IMR-90 (cell line): ENCODE measurements at regions not wholly inside any gene's neighbourhood (a gene's known extent, or its start where the extent isn't known, plus 50 kb on each side); places are given as distances from the start of the nearest gene placed in this dataset.
A peak's percentile ranks its signal among the peaks of the same experiment; 100 is the strongest.

ENCODE experiments used
- ATAC-seq: fragments of 200-7000 bp; cut with Tn5 transposase; 2 replicates; pipeline ENCODE4 v1.9.1; 2020; ENCODE audit warnings: low read depth, mild to moderate bottlenecking, moderate library complexity
- BruUV-seq: library from RNA; stranded (reverse); fragments of 400-500 nt; replicated peaks from 2 replicates; lab custom pipeline; 2021; lab: Mats Ljungman, UMichigan
- CTCF ChIA-PET: fragments of 300-600 bp; formaldehyde crosslinking; extraction: SDS; loops from one replicate; lab custom pipeline; 2021; ENCODE audit warnings: antibody characterized with exemption; lab: Yijun Ruan, JAX
- POLR2A ChIA-PET: fragments of 300-600 bp; sonication (Branson Sonifier 250); formaldehyde crosslinking; loops from one replicate; lab custom pipeline; 2022; ENCODE audit warnings: antibody characterized with exemption; ENCODE audit not compliant: unreplicated experiment; lab: Charles Lee
- DNase-seq: peaks from one replicate; pipeline ENCODE4 v3.0.0; 2013
- H2AFZ ChIP-seq: replicated peaks from 2 replicates; pipeline ENCODE3; 2013; ENCODE audit warnings: low read length, mild to moderate bottlenecking; ENCODE audit not compliant: poor library complexity
- H2AK5ac ChIP-seq: 2 replicates; pipeline ENCODE4 v1.6.1; 2013; ENCODE audit warnings: low read depth, low read length, inconsistent platforms
- H2AK9ac ChIP-seq: replicated peaks from 2 replicates; pipeline ENCODE3; 2013; ENCODE audit warnings: mild to moderate bottlenecking, low read depth, low read length, moderate library complexity; ENCODE audit not compliant: poor library complexity
- H2BK120ac ChIP-seq: 2 replicates; pipeline ENCODE4 v1.6.1; 2013; ENCODE audit warnings: low read depth, low read length, inconsistent platforms
- H2BK15ac ChIP-seq: 3 replicates; pipeline ENCODE4 v1.6.1; 2013; ENCODE audit warnings: low read depth, low read length, inconsistent platforms
- H2BK20ac ChIP-seq: 2 replicates; pipeline ENCODE4 v1.6.1; 2013; ENCODE audit warnings: low read depth, mild to moderate bottlenecking, inconsistent platforms, low read length, moderate library complexity
- H2BK5ac ChIP-seq: 2 replicates; pipeline ENCODE4 v1.6.1; 2013; ENCODE audit warnings: mild to moderate bottlenecking, low read depth, low read length, inconsistent platforms; ENCODE audit not compliant: poor library complexity, severe bottlenecking
- H3K14ac ChIP-seq: replicated peaks from 2 replicates; pipeline ENCODE4 v1.6.1; 2013; ENCODE audit warnings: low read depth, low read length, inconsistent platforms
- H3K18ac ChIP-seq: 2 replicates; pipeline ENCODE4 v1.6.1; 2013; ENCODE audit warnings: low read depth, low read length, control low read depth
- H3K23ac ChIP-seq: 2 replicates; pipeline ENCODE4 v1.6.1; 2013; ENCODE audit warnings: low read depth, low read length, inconsistent platforms
- H3K27ac ChIP-seq: 2 replicates; pipeline ENCODE4 v1.5.1; 2013; ENCODE audit warnings: mild to moderate bottlenecking, control low read depth, low read length; ENCODE audit not compliant: insufficient read depth
- H3K27me3 ChIP-seq: 2 replicates; pipeline ENCODE4 v1.6.1; 2013; ENCODE audit warnings: low read length; ENCODE audit not compliant: control insufficient read depth, insufficient read depth
- H3K36me3 ChIP-seq: 2 replicates; pipeline ENCODE4 v1.6.1; 2013; ENCODE audit warnings: low read length, mixed read lengths; ENCODE audit not compliant: control insufficient read depth, insufficient read depth
- H3K4ac ChIP-seq: 2 replicates; pipeline ENCODE4 v1.6.1; 2013; ENCODE audit warnings: low read depth, low read length, inconsistent platforms
- H3K4me1 ChIP-seq: 2 replicates; pipeline ENCODE4 v1.6.1; 2013; ENCODE audit warnings: low read length, mixed read lengths; ENCODE audit not compliant: control insufficient read depth, insufficient read depth
- H3K4me2 ChIP-seq: 2 replicates; pipeline ENCODE4 v1.6.1; 2013; ENCODE audit warnings: low read depth, mild to moderate bottlenecking, control low read depth, low read length, moderate library complexity
- H3K4me3 ChIP-seq: 2 replicates; pipeline ENCODE4 v1.5.1; 2013; ENCODE audit warnings: low read depth, mild to moderate bottlenecking, control low read depth, low read length, moderate library complexity; ENCODE audit not compliant: insufficient read depth
- H3K56ac ChIP-seq: 2 replicates; pipeline ENCODE4 v1.6.1; 2013; ENCODE audit warnings: low read length, inconsistent platforms; ENCODE audit not compliant: insufficient read depth; ENCODE audit errors: extremely low read depth
- H3K79me1 ChIP-seq, 2 experiments: 2 replicates each; pipeline ENCODE4 v1.6.1; 2013; ENCODE audit warnings: low read length in 2 of 2, inconsistent platforms in 1 of 2, low read depth in 1 of 2
- H3K9ac ChIP-seq: 2 replicates; pipeline ENCODE4 v1.6.1; 2013; ENCODE audit warnings: low read depth, low read length, control low read depth
- H3K9me1 ChIP-seq: 2 replicates; pipeline ENCODE4 v1.6.1; 2013; ENCODE audit warnings: low read length, inconsistent platforms; ENCODE audit not compliant: insufficient read depth
- H3K9me3 ChIP-seq: 2 replicates; pipeline ENCODE4 v1.6.1; 2013; ENCODE audit warnings: low read length; ENCODE audit not compliant: control insufficient read depth, insufficient read depth
- H4K20me1 ChIP-seq: 2 replicates; pipeline ENCODE4 v1.6.1; 2013; ENCODE audit warnings: low read length, inconsistent platforms; ENCODE audit not compliant: insufficient read depth
- H4K5ac ChIP-seq: 2 replicates; pipeline ENCODE4 v1.6.1; 2013; ENCODE audit warnings: mild to moderate bottlenecking, low read depth, low read length, control low read depth
- H4K8ac ChIP-seq, 2 experiments: 2 replicates each; pipeline ENCODE4 v1.6.1; 2013; ENCODE audit warnings: low read depth in 2 of 2, low read length in 2 of 2, control low read depth in 1 of 2, inconsistent platforms in 1 of 2
- H4K91ac ChIP-seq: 2 replicates; pipeline ENCODE4 v1.6.1; 2013; ENCODE audit warnings: low read depth, low read length, inconsistent platforms; ENCODE audit not compliant: insufficient read depth
- CHD1 ChIP-seq: IDR thresholded peaks from 2 replicates; pipeline ENCODE4 v1.6.1; 2012; ENCODE audit warnings: low read depth, low read length, improper control_type of control experiment
- ELK1 ChIP-seq: fragments of 150-350 bp; IDR thresholded peaks from 2 replicates; pipeline ENCODE4 v1.6.1; 2016; ENCODE audit warnings: low read depth, mild to moderate bottlenecking, low read length, moderate library complexity, borderline replicate concordance
- FOS ChIP-seq: fragments of 150-350 bp; IDR thresholded peaks from 2 replicates; pipeline ENCODE4 v1.6.1; 2016; ENCODE audit warnings: low read depth, low read length
- MAFK ChIP-seq: IDR thresholded peaks from 2 replicates; pipeline ENCODE4 v1.6.1; 2012; ENCODE audit warnings: low read depth, low read length, improper control_type of control experiment
- MXI1 ChIP-seq: IDR thresholded peaks from 2 replicates; pipeline ENCODE4 v1.6.1; 2012; ENCODE audit warnings: low read depth, mild to moderate bottlenecking, low read length, moderate library complexity, borderline replicate concordance
- POLR2A ChIP-seq: IDR thresholded peaks from 2 replicates; pipeline ENCODE4 v1.6.1; 2012; ENCODE audit warnings: mild to moderate bottlenecking, low read depth, low read length
- RAD21 ChIP-seq: IDR thresholded peaks from 2 replicates; pipeline ENCODE4 v1.6.1; 2012; ENCODE audit warnings: low read length, improper control_type of control experiment
- RCOR1 ChIP-seq: IDR thresholded peaks from 2 replicates; pipeline ENCODE4 v1.6.1; 2012; ENCODE audit warnings: mild to moderate bottlenecking, low read length, improper control_type of control experiment; ENCODE audit not compliant: insufficient replicate concordance
- USF2 ChIP-seq: fragments of 150-350 bp; IDR thresholded peaks from 2 replicates; pipeline ENCODE4 v1.6.1; 2017; ENCODE audit warnings: mild to moderate bottlenecking, antibody characterized with exemption, low read length, low read depth
- WGBS, 2 experiments: methylation state at CpG; one replicate each; pipeline versions ENCODE4 v1.1.5 to v1.1.7; 2013; ENCODE audit warnings: missing lambda C conversion rate in 2 of 2; ENCODE audit not compliant: insufficient read length in 1 of 2; ENCODE audit errors: extremely low coverage in 2 of 2; 5-methylcytosine and 5-hydroxymethylcytosine counted together
- dilution Hi-C: fragments of 300-500 bp; cut with HindIII; formaldehyde crosslinking; loops from one replicate; pipeline ENCODE4 v1.14.3; 2018; ENCODE audit warnings: low sequenced_read_pairs; ENCODE audit not compliant: unreplicated experiment
- in situ Hi-C: fragments of 300-500 bp; cut with MboI; formaldehyde crosslinking; loops from 3 replicates; pipeline ENCODE4 v1.14.3; 2019; ENCODE audit warnings: low sequenced_read_pairs, inconsistent platforms, mixed read lengths
- intact Hi-C: fragments of 100-400 bp; cut with micrococcal nuclease; formaldehyde crosslinking; loops from 2 replicates; pipeline ENCODE4 v1.10.0; 2022

- TF ChIP-seq FOS (no peak), POLR2A (no peak)
Observed at GRCh38 chr17:72426948-72427760, 306.3 kb downstream of the SOX9 start (continued).

GRCh38 chr17:72427761-72428109 is 306.9 kb downstream of the SOX9 start:
- Histone ChIP-seq H3K56ac (no peak overlapping the region), H3K14ac (no peak overlapping the region; the same call in 1 of the 2 replicates), H3K4me1 (peaks cover 16% of the 10 kb centered on the region), H3K27ac (no peak overlapping the region), H3K27me3 (no peaks in the 10 kb centered on the region), H2BK5ac (no peak overlapping the region), H3K4me3 (no peak overlapping the region), H3K9me3 (no peaks in the 10 kb centered on the region), H2AK9ac (peak overlapping the region; percentile 35), H3K79me1 (peaks cover 18 to 59% of the 10 kb centered on the region in 2 experiments; a peak in 3 of 4 replicates), H3K18ac (no peak overlapping the region), H2BK120ac (no peak overlapping the region), H3K36me3 (no peaks in the 10 kb centered on the region), H3K4me2 (no peak overlapping the region), H4K20me1 (no peaks in the 10 kb centered on the region), H4K8ac (no peak overlapping the region), H2BK15ac (no peak overlapping the region), H2AK5ac (peak overlapping the region; percentile 62; the same call in 1 of the 2 replicates), H3K4ac (0 out of 2 replicates have a peak overlapping the region, but pooled peaks have one; percentile 13), H2AFZ (no peak overlapping the region), H3K9ac (no peak overlapping the region), H4K5ac (no peak overlapping the region), H2BK20ac (no peak overlapping the region), H4K91ac (no peak overlapping the region), H3K9me1 (peaks cover 21% of the 10 kb centered on the region), H3K23ac (no peak overlapping the region)
- CTCF ChIA-PET = no interaction called here
- WGBS, 2 experiments = 100% methylated on average over 2 of the region's 5 CpGs; no CpG with 5 or more reads in 1 of the 2 experiments
- BruUV-seq = no TSS peak
- POLR2A ChIA-PET = no interaction called here
- no peak for ATAC-seq
- intact Hi-C loops (loop anchor here (10.0 kb wide), 1 partner anchor 93 kb away; no protein-coding TSS in a partner anchor), dilution Hi-C loops (no loop called here), in situ Hi-C loops (no loop called here)
- no peak for TF ChIP-seq RCOR1
- TF ChIP-seq USF2 = no peak
- TF ChIP-seq MAFK = no peak
- TF ChIP-seq ELK1 = no peak
- TF ChIP-seq FOS = no peak
- TF ChIP-seq MXI1 = no peak
- no peak for TF ChIP-seq RAD21
- no peak for TF ChIP-seq CHD1
- no peak for DNase-seq
